HEK293 (cell line): ENCODE measurements at regions not wholly inside any gene's neighbourhood (a gene's known extent, or its start where the extent isn't known, plus 50 kb on each side); places are given as distances from the start of the nearest gene placed in this dataset.

Experiments
- BCL6B ChIP-seq: fragments of 450-650 bp; formaldehyde crosslinking; IDR thresholded peaks from 2 replicates; pipeline ENCODE4 v1.5.1; 2017; ENCODE audit warnings: missing biosample characterization, missing genetic modification characterization
- CTCF ChIP-seq: fragments of 450-650 bp; formaldehyde crosslinking; IDR thresholded peaks from 2 replicates; pipeline ENCODE4 v1.5.1; 2016; ENCODE audit warnings: missing biosample characterization, missing genetic modification characterization
- KLF10 ChIP-seq: fragments of 450-650 bp; IDR thresholded peaks from 2 replicates; pipeline ENCODE4 v1.5.1; 2018; ENCODE audit warnings: missing biosample characterization, mild to moderate bottlenecking, missing genetic modification characterization
- ZBTB26 ChIP-seq: fragments of 450-650 bp; formaldehyde crosslinking; optimal IDR thresholded peaks from 2 replicates; pipeline ENCODE3; 2016; ENCODE audit warnings: missing biosample characterization, mild to moderate bottlenecking, missing genetic modification characterization
- ZBTB7A ChIP-seq: fragments of 450-650 bp; formaldehyde crosslinking; IDR thresholded peaks from 2 replicates; pipeline ENCODE4 v1.5.1; 2016; ENCODE audit warnings: low read depth, missing biosample characterization, missing genetic modification characterization
- ZNF138 ChIP-seq: fragments of 450-650 bp; formaldehyde crosslinking; IDR thresholded peaks from 2 replicates; pipeline ENCODE4 v1.5.1; 2016; ENCODE audit warnings: missing biosample characterization, missing genetic modification characterization, borderline replicate concordance
- ZNF16 ChIP-seq: fragments of 450-650 bp; formaldehyde crosslinking; IDR thresholded peaks from 2 replicates; pipeline ENCODE4 v1.5.1; 2016; ENCODE audit warnings: low read depth, missing biosample characterization, missing genetic modification characterization
- ZNF223 ChIP-seq: fragments of 450-650 bp; formaldehyde crosslinking; IDR thresholded peaks from 2 replicates; pipeline ENCODE4 v1.5.1; 2016; ENCODE audit warnings: missing biosample characterization, missing genetic modification characterization
- ZNF354C ChIP-seq: fragments of 450-650 bp; formaldehyde crosslinking; IDR thresholded peaks from 2 replicates; pipeline ENCODE4 v1.5.1; 2016; ENCODE audit warnings: missing biosample characterization, missing genetic modification characterization, low read depth, borderline replicate concordance
- ZNF394 ChIP-seq: fragments of 450-650 bp; formaldehyde crosslinking; IDR thresholded peaks from 2 replicates; pipeline ENCODE4 v1.5.1; 2016; ENCODE audit warnings: missing biosample characterization, missing genetic modification characterization, mild to moderate bottlenecking, moderate library complexity, borderline replicate concordance
- ZNF449 ChIP-seq: fragments of 450-650 bp; formaldehyde crosslinking; IDR thresholded peaks from 2 replicates; pipeline ENCODE4 v1.5.1; 2017; ENCODE audit warnings: missing biosample characterization, mild to moderate bottlenecking, missing genetic modification characterization, moderate library complexity
- ZNF548 ChIP-seq: fragments of 450-650 bp; formaldehyde crosslinking; IDR thresholded peaks from 2 replicates; pipeline ENCODE4 v1.5.1; 2016; ENCODE audit warnings: missing biosample characterization, missing genetic modification characterization
- ZNF670 ChIP-seq: fragments of 450-650 bp; formaldehyde crosslinking; IDR thresholded peaks from 2 replicates; pipeline ENCODE4 v1.5.1; 2016; ENCODE audit warnings: missing biosample characterization, missing genetic modification characterization, low read depth
- ZNF777 ChIP-seq: fragments of 450-650 bp; formaldehyde crosslinking; IDR thresholded peaks from 2 replicates; pipeline ENCODE4 v1.5.1; 2017; ENCODE audit warnings: missing biosample characterization, missing genetic modification characterization, borderline replicate concordance

- TF ChIP-seq ZNF16 (tag by site-specific recombination) (no peak), ZNF548 (no peak), CTCF (tag by site-specific recombination) (no peak), ZBTB26 (tag by site-specific recombination) (no peak), ZNF138 (no peak), ZNF449 (tag by site-specific recombination) (no peak), ZNF223 (no peak), ZNF670 (tag by site-specific recombination) (no peak), ZNF354C (tag by site-specific recombination) (no peak), KLF10 (tag by site-specific recombination) (0 out of 2 replicates have a peak, but pooled peaks have one; percentile 76), ZBTB7A (tag by site-specific recombination) (no peak), ZNF777 (tag by site-specific recombination) (no peak), BCL6B (tag by site-specific recombination) (no peak), ZNF394 (tag by site-specific recombination) (no peak)
Measured at GRCh38 chr6:77561768-77562314, 91.0 kb upstream of the MEI4 start.
